GM10248 (cell line): ENCODE measurements at regions not wholly inside any gene's neighbourhood (a gene's known extent, or its start where the extent isn't known, plus 50 kb on each side); places are given as distances from the start of the nearest gene placed in this dataset.

Source experiments
- CTCF ChIA-PET: fragments of 300-600 bp; sonication (Branson Sonifier 250); formaldehyde crosslinking; extraction: SDS; loops from one replicate; lab custom pipeline; 2021; ENCODE audit warnings: antibody characterized with exemption; lab: Yijun Ruan, JAX
- POLR2A ChIA-PET: fragments of 350-650 bp; sonication (Branson Sonifier 250); formaldehyde crosslinking; extraction: SDS; loops from one replicate; lab custom pipeline; 2020; ENCODE audit warnings: antibody characterized with exemption; lab: Yijun Ruan, JAX
- DNase-seq: peaks from one replicate; pipeline ENCODE4 v3.0.0; 2012; ENCODE audit errors: extremely low spot score
- CTCF ChIP-seq: IDR thresholded peaks from 2 replicates; pipeline ENCODE4 v1.5.1; 2012; ENCODE audit warnings: mild to moderate bottlenecking, low read depth; ENCODE audit errors: extremely low read depth, missing control alignments, control extremely low read depth

GRCh38 chr5:171531638-171532037, 112.2 kb downstream of the FGF18 start:
- CTCF ChIA-PET = no interaction called here
- DNase-seq = no peak
- POLR2A ChIA-PET = no interaction called here
- TF ChIP-seq CTCF = no peak

- no peak for DNase-seq
- CTCF ChIA-PET = no interaction called here
- no peak for TF ChIP-seq CTCF
- POLR2A ChIA-PET = no interaction called here
These were observed 113.7 kb downstream of the FGF18 start for GRCh38 chr5:171533153-171533552.

GRCh38 chr5:171534043-171534895, 114.8 kb downstream of the FGF18 start:
- no peak for TF ChIP-seq CTCF
- DNase-seq = no peak
- ChIA-PET CTCF (no interaction called here), POLR2A (no interaction called here)

- ChIA-PET CTCF (no interaction called here), POLR2A (no interaction called here)
- no peak for TF ChIP-seq CTCF
- DNase-seq = no peak
These were observed 115.7 kb downstream of the FGF18 start for GRCh38 chr5:171535162-171535561.

GRCh38 chr5:171537070-171537849, 117.8 kb downstream of the FGF18 start:
- no peak for DNase-seq
- ChIA-PET POLR2A (no interaction called here), CTCF (no interaction called here)
- TF ChIP-seq CTCF = no peak

GRCh38 chr5:171537923-171538537, 118.6 kb downstream of the FGF18 start:
- DNase-seq = no peak
- TF ChIP-seq CTCF = no peak
- ChIA-PET POLR2A (no interaction called here), CTCF (no interaction called here)
